K562 (cell line): ENCODE measurements at regions not wholly inside any gene's neighbourhood (a gene's known extent, or its start where the extent isn't known, plus 50 kb on each side); places are given as distances from the start of the nearest gene placed in this dataset.

Experiments
- ATAC-seq: fragments of 200-7000 bp; cut with Tn5 transposase; 3 replicates; pipeline ENCODE4 v1.9.1; 2020; ENCODE audit warnings: moderate library complexity
- BruUV-seq: library from RNA; stranded (reverse); fragments of 400-500 nt; replicated peaks from 2 replicates; lab custom pipeline; 2021; lab: Mats Ljungman, UMichigan
- CTCF ChIA-PET: fragments of 300-600 bp; formaldehyde crosslinking; extraction: SDS; loops from one replicate; lab custom pipeline; 2021; ENCODE audit warnings: low intra/inter-chr PET ratio; lab: Yijun Ruan, JAX
- POLR2A ChIA-PET: fragments of 300-600, 350-650 bp; sonication (Branson Sonifier 250); formaldehyde crosslinking; extraction: SDS; loops from one replicate; lab custom pipeline; 2021; ENCODE audit warnings: antibody characterized with exemption, inconsistent platforms; lab: Yijun Ruan, JAX
- DNase-seq, 4 experiments: peaks; one replicate each; pipeline versions ENCODE4 v3.0.0 to v3.0.0-alpha.2; 2011 to 2018; ENCODE audit warnings: low spot score in 3 of 4, mixed read lengths in 3 of 4; ENCODE audit errors: extremely low read depth in 1 of 4
- FAIRE-seq: peaks from 2 replicates; lab custom pipeline; 2011; peaks lifted over from hg19 to GRCh38; lab: Jason Lieb, UNC
- H2AFZ ChIP-seq: 2 replicates; pipeline ENCODE4 v1.6.0; 2011; ENCODE audit warnings: low read depth, low read length, control low read depth, inconsistent platforms
- H3K27ac ChIP-seq: fragments of 200-600 bp; 3 replicates; pipeline ENCODE4 v1.8.0; 2011; ENCODE audit warnings: low read depth, mild to moderate bottlenecking, control low read depth, inconsistent platforms, low read length, moderate library complexity, mixed read lengths; ENCODE audit errors: extremely low read depth
- H3K27me3 ChIP-seq, 2 experiments: fragments of 300-600 bp in 1 of 2; 2 replicates in 1 of 2; 3 replicates in 1 of 2; pipeline versions ENCODE4 v1.6.0 to v1.8.0; 2011; ENCODE audit warnings: inconsistent platforms in 2 of 2, low read length in 2 of 2, mild to moderate bottlenecking in 1 of 2, mixed read lengths in 1 of 2, moderate library complexity in 1 of 2; ENCODE audit not compliant: control insufficient read depth in 2 of 2, insufficient read depth in 2 of 2
- H3K36me3 ChIP-seq: fragments of 300-600 bp; 3 replicates; pipeline ENCODE4 v1.8.0; 2011; ENCODE audit warnings: mild to moderate bottlenecking, low read length, inconsistent platforms; ENCODE audit not compliant: control insufficient read depth, insufficient read depth
- H3K4me1 ChIP-seq, 2 experiments: fragments of 200-600 bp in 1 of 2; replicated peaks in 1 of 2; 2 replicates in 1 of 2; 3 replicates in 1 of 2; pipeline versions ENCODE4 v1.5.1 to v1.8.0; 2011; ENCODE audit warnings: inconsistent platforms in 2 of 2, low read length in 2 of 2, mild to moderate bottlenecking in 1 of 2, mixed read lengths in 1 of 2, moderate library complexity in 1 of 2; ENCODE audit not compliant: control insufficient read depth in 2 of 2, insufficient read depth in 2 of 2
- H3K4me2 ChIP-seq: 2 replicates; pipeline ENCODE4 v1.6.1; 2011; ENCODE audit warnings: low read length, control low read depth, inconsistent platforms, mixed read lengths; ENCODE audit not compliant: insufficient read depth
- H3K4me3 ChIP-seq: fragments of 200-600 bp; sonication (generic), shearing (Covaris generic); 2 replicates; pipeline ENCODE4 v1.5.1; 2016; ENCODE audit warnings: control low read depth, inconsistent platforms
- H3K79me2 ChIP-seq: fragments of 200-600 bp; 3 replicates; pipeline ENCODE4 v1.8.0; 2011; ENCODE audit warnings: low read length, inconsistent platforms; ENCODE audit not compliant: control insufficient read depth, insufficient read depth
- H3K9ac ChIP-seq, 2 experiments: 2 replicates each; pipeline versions ENCODE4 v1.6.0 to v1.6.1; 2011; ENCODE audit warnings: low read depth in 2 of 2, low read length in 2 of 2, control low read depth in 1 of 2, inconsistent platforms in 1 of 2, mild to moderate bottlenecking in 1 of 2, mixed read lengths in 1 of 2; ENCODE audit not compliant: insufficient read depth in 1 of 2
- H3K9me1 ChIP-seq: one replicate; pipeline ENCODE4 v1.6.0; 2011; ENCODE audit warnings: inconsistent platforms, mild to moderate bottlenecking, low read length, moderate library complexity; ENCODE audit not compliant: control insufficient read depth, insufficient read depth
- H3K9me3 ChIP-seq: replicated peaks from 2 replicates; pipeline ENCODE4 v1.5.1; 2011; ENCODE audit warnings: low read depth, low read length, inconsistent platforms; ENCODE audit not compliant: control insufficient read depth, insufficient read depth
- H4K20me1 ChIP-seq: replicated peaks from 2 replicates; pipeline ENCODE4 v1.6.1; 2011; ENCODE audit warnings: low read length, inconsistent platforms, mixed read lengths; ENCODE audit not compliant: control insufficient read depth, insufficient read depth
- ATF3 ChIP-seq, 2 experiments: fragments of 450-650 bp in 1 of 2; sonication (generic) in 1 of 2; formaldehyde crosslinking in 1 of 2; IDR thresholded peaks in 1 of 2; conservative IDR thresholded peaks in 1 of 2; 2 replicates each; pipeline versions ENCODE4 v1.6.1 to v1.8.1; 2016 to 2023; ENCODE audit warnings: mild to moderate bottlenecking in 2 of 2, moderate library complexity in 2 of 2, inconsistent platforms in 1 of 2, missing genetic modification reagents in 1 of 2
- CREM ChIP-seq: IDR thresholded peaks from 2 replicates; pipeline ENCODE4 v1.6.1; 2014; ENCODE audit warnings: antibody characterized with exemption, low read depth
- HNRNPLL ChIP-seq: fragments of 200-400 bp; formaldehyde crosslinking; IDR thresholded peaks from 2 replicates; pipeline ENCODE4 v1.6.1; 2017; ENCODE audit warnings: low read length, low read depth, mild to moderate bottlenecking; ENCODE audit not compliant: poor library complexity, severe bottlenecking
- NCOA4 ChIP-seq: fragments of 450-650 bp; IDR thresholded peaks from 2 replicates; pipeline ENCODE4 v1.6.1; 2018; ENCODE audit warnings: mild to moderate bottlenecking; ENCODE audit not compliant: partially characterized antibody
- SNRNP70 ChIP-seq: fragments of 200-400 bp; formaldehyde crosslinking; optimal IDR thresholded peaks from 2 replicates; pipeline ENCODE3; 2017; ENCODE audit warnings: low read depth, low read length
- ZNF398 ChIP-seq: fragments of 250-450 bp; sonication (Bioruptor Pico); IDR thresholded peaks from 2 replicates; pipeline ENCODE4 v1.8.0; 2021; ENCODE audit warnings: moderate library complexity, mild to moderate bottlenecking, inconsistent platforms
- ZNF444 ChIP-seq: fragments of 250-450 bp; sonication (Bioruptor Pico); IDR thresholded peaks from 2 replicates; pipeline ENCODE4 v1.4.0; 2020; ENCODE audit warnings: mild to moderate bottlenecking, moderate library complexity
- ZNF644 ChIP-seq: fragments of 200-800 bp; sonication (Bioruptor generic); IDR thresholded peaks from 2 replicates; pipeline ENCODE4 v1.6.1; 2016; ENCODE audit warnings: low read depth, missing genetic modification characterization, missing compliant biosample characterization
- WGBS: fragments of 100-300 bp; shearing (Covaris generic); methylation state at CpG from one replicate; pipeline ENCODE4 v1.1.6; 2016; ENCODE audit warnings: low coverage, mixed read lengths; ENCODE audit not compliant: insufficient coverage; ENCODE audit errors: missing lambda C conversion rate; 5-methylcytosine and 5-hydroxymethylcytosine counted together
- in situ Hi-C: fragments of 300-500 bp; cut with MboI; formaldehyde crosslinking; loops from 4 replicates; pipeline ENCODE4 v1.15.0; 2018; ENCODE audit warnings: inconsistent platforms, mixed read lengths
- intact Hi-C: fragments of 100-400 bp; cut with micrococcal nuclease; formaldehyde crosslinking; loops from 2 replicates; pipeline ENCODE4 v1.14.2; 2022
- TF ChIP-seq, protein P1 (sequence below): fragments of 150-350 bp; IDR thresholded peaks from 2 replicates; pipeline ENCODE4 v1.6.1; 2014; ENCODE audit warnings: low read depth, mild to moderate bottlenecking, low read length, borderline replicate concordance

DNA sequence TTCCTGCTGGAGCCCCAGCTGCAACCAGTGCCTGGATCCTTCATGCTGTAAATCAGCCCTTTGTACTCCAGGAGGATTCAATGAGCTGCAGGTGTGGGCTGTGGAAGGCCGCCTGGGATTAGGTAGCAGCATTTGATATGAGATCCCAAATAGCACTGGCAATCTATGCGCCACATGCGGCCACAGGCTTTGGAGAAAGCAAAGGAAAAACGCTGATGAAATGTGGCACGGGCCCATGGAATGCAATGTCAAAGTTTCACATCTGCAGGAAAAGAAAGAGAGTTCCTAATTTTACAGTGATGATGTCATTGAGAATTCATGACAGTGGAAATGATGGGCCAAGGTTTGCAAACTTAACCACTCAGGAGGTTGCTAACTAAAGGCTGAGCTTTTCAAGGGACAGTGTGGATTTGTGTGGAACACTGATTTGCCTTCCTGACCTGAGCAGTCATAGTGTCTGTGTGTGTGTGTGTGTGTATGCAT is 216.4 kb upstream of the OSR1 start:
- H3K27ac ChIP-seq: no peak overlapping the region
- no peaks in the 10 kb centered on the region for H3K9me1 ChIP-seq
- in situ Hi-C loops (no loop called here), intact Hi-C loops (no loop called here)
- H3K4me3 ChIP-seq: no peak overlapping the region
- FAIRE-seq (no peak), ATAC-seq (no peak), DNase-seq (no peak)
- no peaks in the 10 kb centered on the region for H3K4me1 ChIP-seq
- H3K4me2 ChIP-seq: no peak overlapping the region
- CTCF ChIA-PET: no interaction called here
- POLR2A ChIA-PET: no interaction called here
- no peaks in the 10 kb centered on the region for H3K79me2 ChIP-seq
- no peak overlapping the region for H3K9ac ChIP-seq
- no peak overlapping the region for H2AFZ ChIP-seq
- H3K36me3 ChIP-seq: no peaks in the 10 kb centered on the region
- H3K9me3 ChIP-seq: no peaks in the 10 kb centered on the region
- 0 out of 2 replicates have a peak, but pooled peaks have one; percentile 8 for TF ChIP-seq ATF3 (IDR thresholded peaks at IDR 0.05)
- no peak for TF ChIP-seq ATF3 (CRISPR knock-in tag; conservative IDR thresholded peaks at IDR 0.05)
- TF ChIP-seq NCOA4: no peak
- 0% methylated on average over 5 of the region's 5 CpGs for WGBS
- H3K27me3 ChIP-seq: no peaks in the 10 kb centered on the region
- BruUV-seq: no TSS peak
- no peaks in the 10 kb centered on the region for H4K20me1 ChIP-seq

DNA sequence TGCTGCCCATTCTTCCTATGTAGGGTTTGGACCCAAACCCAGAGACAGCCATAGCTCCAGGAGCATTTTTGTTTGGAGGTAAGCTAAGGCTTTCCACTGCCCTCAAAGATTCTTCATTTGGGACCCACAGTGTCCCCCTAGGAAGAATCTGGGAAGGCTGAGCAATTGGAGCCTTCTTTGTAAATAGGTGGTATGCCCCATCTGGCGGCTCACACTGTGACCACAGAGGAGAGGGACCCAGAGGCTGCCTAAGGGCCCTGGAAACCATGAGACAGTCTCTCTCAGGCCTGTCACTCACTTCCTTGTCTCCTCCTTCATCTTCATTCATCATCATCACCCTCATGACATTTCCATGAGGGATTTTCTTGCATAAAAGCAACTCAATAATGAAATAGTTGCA is 215.4 kb upstream of the OSR1 start:
- Histone ChIP-seq H3K79me2 (no peaks in the 10 kb centered on the region), H3K4me1 (no peaks in the 10 kb centered on the region), H3K27ac (no peak overlapping the region), H3K4me3 (no peak overlapping the region), H3K9ac (no peak overlapping the region), H3K27me3 (no peaks in the 10 kb centered on the region), H3K9me1 (no peaks in the 10 kb centered on the region), H2AFZ (no peak overlapping the region), H3K9me3 (no peaks in the 10 kb centered on the region), H4K20me1 (no peaks in the 10 kb centered on the region), H3K4me2 (no peak overlapping the region), H3K36me3 (no peaks in the 10 kb centered on the region)
- POLR2A ChIA-PET: no interaction called here
- ATAC-seq (no peak), DNase-seq (no peak), FAIRE-seq (no peak)
- WGBS: 0% methylated on average over 1 of the region's 1 CpG
- no TSS peak for BruUV-seq
- intact Hi-C loops: no loop called here
- CTCF ChIA-PET: no interaction called here
- in situ Hi-C loops: no loop called here
- TF ChIP-seq ZNF644 (tag) (no peak), ZNF398 (no peak), ZNF444 (no peak), CREM (no peak), SNRNP70 (no peak), HNRNPLL (no peak)
- TF ChIP-seq, protein P1, sequence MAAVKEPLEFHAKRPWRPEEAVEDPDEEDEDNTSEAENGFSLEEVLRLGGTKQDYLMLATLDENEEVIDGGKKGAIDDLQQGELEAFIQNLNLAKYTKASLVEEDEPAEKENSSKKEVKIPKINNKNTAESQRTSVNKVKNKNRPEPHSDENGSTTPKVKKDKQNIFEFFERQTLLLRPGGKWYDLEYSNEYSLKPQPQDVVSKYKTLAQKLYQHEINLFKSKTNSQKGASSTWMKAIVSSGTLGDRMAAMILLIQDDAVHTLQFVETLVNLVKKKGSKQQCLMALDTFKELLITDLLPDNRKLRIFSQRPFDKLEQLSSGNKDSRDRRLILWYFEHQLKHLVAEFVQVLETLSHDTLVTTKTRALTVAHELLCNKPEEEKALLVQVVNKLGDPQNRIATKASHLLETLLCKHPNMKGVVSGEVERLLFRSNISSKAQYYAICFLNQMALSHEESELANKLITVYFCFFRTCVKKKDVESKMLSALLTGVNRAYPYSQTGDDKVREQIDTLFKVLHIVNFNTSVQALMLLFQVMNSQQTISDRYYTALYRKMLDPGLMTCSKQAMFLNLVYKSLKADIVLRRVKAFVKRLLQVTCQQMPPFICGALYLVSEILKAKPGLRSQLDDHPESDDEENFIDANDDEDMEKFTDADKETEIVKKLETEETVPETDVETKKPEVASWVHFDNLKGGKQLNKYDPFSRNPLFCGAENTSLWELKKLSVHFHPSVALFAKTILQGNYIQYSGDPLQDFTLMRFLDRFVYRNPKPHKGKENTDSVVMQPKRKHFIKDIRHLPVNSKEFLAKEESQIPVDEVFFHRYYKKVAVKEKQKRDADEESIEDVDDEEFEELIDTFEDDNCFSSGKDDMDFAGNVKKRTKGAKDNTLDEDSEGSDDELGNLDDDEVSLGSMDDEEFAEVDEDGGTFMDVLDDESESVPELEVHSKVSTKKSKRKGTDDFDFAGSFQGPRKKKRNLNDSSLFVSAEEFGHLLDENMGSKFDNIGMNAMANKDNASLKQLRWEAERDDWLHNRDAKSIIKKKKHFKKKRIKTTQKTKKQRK: no peak
